ENCODE measurements at regions not wholly inside any gene's neighbourhood (a gene's known extent, or its start where the extent isn't known, plus 50 kb on each side); places are given as distances from the start of the nearest gene placed in this dataset.

GRCh38 chr16:51553314-51553713 is 402.2 kb upstream of the SALL1 start:
- H3K9me3 ChIP-seq (ENCODE audit: control insufficient read depth in 1 of 2, insufficient read depth in 1 of 2, low read depth in 1 of 2, low read length in 2 of 2), result peaks cover 13 to 25% of the 10 kb centered on the region in 2 experiments; a peak in 2 of 4 replicates
- H3K36me3 ChIP-seq (ENCODE audit: control insufficient read depth in 1 of 2, insufficient read depth in 2 of 2, low read length in 2 of 2), result no peaks in the 10 kb centered on the region
- no peak overlapping the region for H3K4me3 ChIP-seq (replicated peaks in 1 of 2; ENCODE audit: low read depth in 1 of 2, low read length in 2 of 2)
- DNase-seq (ENCODE audit: low read depth, low spot score) (no peak), ATAC-seq (no peak)
- BruUV-seq (replicated peaks), result no TSS peak
- H3K4me1 ChIP-seq (ENCODE audit: control insufficient read depth in 1 of 2, insufficient read depth in 2 of 2, low read length in 2 of 2), result no peaks in the 10 kb centered on the region
- H3K27me3 ChIP-seq (ENCODE audit: insufficient read depth, low read length), result no peaks in the 10 kb centered on the region
- no peaks in the 10 kb centered on the region for H3K79me2 ChIP-seq (ENCODE audit: insufficient read depth, low read length)
- ChIA-PET CTCF (no interaction called here), POLR2A (no interaction called here), RAD21 (ENCODE audit: low non-redundant PET in 1 of 2, low total read pairs in 2 of 2, uncharacterized antibody in 2 of 2, unreplicated experiment in 2 of 2) (no interaction called here)
- H4K20me1 ChIP-seq (ENCODE audit: insufficient read depth), result no peaks in the 10 kb centered on the region
- no peak for TF ChIP-seq YY1 (IDR thresholded peaks at IDR 0.05; ENCODE audit: extremely low read depth, insufficient replicate concordance, low read depth, low read length)
- TF ChIP-seq SIN3A (IDR thresholded peaks at IDR 0.05; ENCODE audit: low read depth), result no peak
- TF ChIP-seq EZH2 (IDR thresholded peaks at IDR 0.05), result no peak
- TF ChIP-seq FOSL1 (IDR thresholded peaks at IDR 0.05; ENCODE audit: low read depth), result no peak
- TF ChIP-seq CBX3 (IDR thresholded peaks at IDR 0.05; ENCODE audit: low read depth), result no peak
- no peak for TF ChIP-seq ELF1 (IDR thresholded peaks at IDR 0.05; ENCODE audit: borderline replicate concordance, low read depth)
- no peak for TF ChIP-seq RAD21 (IDR thresholded peaks at IDR 0.05; ENCODE audit: low read depth)
- no peak for TF ChIP-seq SP1 (IDR thresholded peaks at IDR 0.05; ENCODE audit: low read depth)
- no peak for TF ChIP-seq ZFX (IDR thresholded peaks at IDR 0.05)
- no peak for TF ChIP-seq TCF7L2 (IDR thresholded peaks at IDR 0.05; ENCODE audit: borderline replicate concordance, extremely low read depth, insufficient read depth, insufficient read length)
- no peak for TF ChIP-seq ATF3 (IDR thresholded peaks at IDR 0.05)
- TF ChIP-seq EZH2phosphoT487 (IDR thresholded peaks at IDR 0.05; ENCODE audit: borderline replicate concordance), result no peak
- no peak for TF ChIP-seq ZBTB33 (IDR thresholded peaks at IDR 0.05; ENCODE audit: extremely low read depth, insufficient replicate concordance, low read length)
- TF ChIP-seq CEBPB (IDR thresholded peaks at IDR 0.05; ENCODE audit: low read depth), result no peak
- no peak for TF ChIP-seq REST (IDR thresholded peaks at IDR 0.05; ENCODE audit: low read depth)
- TF ChIP-seq JUND (IDR thresholded peaks at IDR 0.05), result no peak
- no peak for TF ChIP-seq CTCF (IDR thresholded peaks at IDR 0.05 in 2 of 3, conservative IDR thresholded peaks at IDR 0.05 in 1 of 3; ENCODE audit: borderline replicate concordance in 1 of 3, insufficient read depth in 1 of 3, low read depth in 2 of 3, low read length in 2 of 3)
- H3K9ac ChIP-seq (ENCODE audit: low read length), result no peak overlapping the region
- no peak overlapping the region for H2AFZ ChIP-seq (ENCODE audit: low read depth, low read length, poor library complexity, severe bottlenecking)
- H3K4me2 ChIP-seq (ENCODE audit: low read length), result no peak overlapping the region
- no peak overlapping the region for H3K27ac ChIP-seq (ENCODE audit: low read depth, low read length)
- no peaks in the 10 kb centered on the region for H3K9me2 ChIP-seq (ENCODE audit: insufficient read depth)
- intact Hi-C loops (cut with micrococcal nuclease), result no loop called here
